BLaER1 (cell line): ENCODE measurements at regions not wholly inside any gene's neighbourhood (a gene's known extent, or its start where the extent isn't known, plus 50 kb on each side); places are given as distances from the start of the nearest gene placed in this dataset.
"Not testable (repeated sequence)": the region's sequence is repeated elsewhere in the genome, so short reads cannot be mapped to it uniquely, and the experiment has no call there.

Source experiments
- H3K27ac ChIP-seq: shearing (Covaris generic); formaldehyde crosslinking; 2 replicates; pipeline ENCODE4 v1.8.1; 2022
- H3K27me3 ChIP-seq: shearing (Covaris generic); formaldehyde crosslinking; 2 replicates; pipeline ENCODE4 v1.8.1; 2022
- H3K36me3 ChIP-seq: shearing (Covaris generic); formaldehyde crosslinking; 2 replicates; pipeline ENCODE4 v1.8.1; 2022
- H3K4me1 ChIP-seq: shearing (Covaris generic); formaldehyde crosslinking; 2 replicates; pipeline ENCODE4 v1.8.1; 2022
- H3K4me2 ChIP-seq: shearing (Covaris generic); formaldehyde crosslinking; 2 replicates; pipeline ENCODE4 v1.8.1; 2022
- H3K4me3 ChIP-seq: shearing (Covaris generic); formaldehyde crosslinking; 2 replicates; pipeline ENCODE4 v1.8.1; 2022
- H3K9ac ChIP-seq: shearing (Covaris generic); formaldehyde crosslinking; 2 replicates; pipeline ENCODE4 v1.8.1; 2022
- H3K9me3 ChIP-seq: shearing (Covaris generic); formaldehyde crosslinking; 2 replicates; pipeline ENCODE4 v1.8.1; 2022
- H4K20me1 ChIP-seq: shearing (Covaris generic); formaldehyde crosslinking; 2 replicates; pipeline ENCODE4 v1.8.1; 2022
- Cebpa-rat ChIP-seq: shearing (Covaris generic); IDR thresholded peaks from 2 replicates; pipeline ENCODE4 v1.8.1; 2022

- Histone ChIP-seq H3K27ac (no peak overlapping the region), H3K27me3 (no peaks in the 10 kb centered on the region), H3K4me1 (peaks cover 5% of the 10 kb centered on the region; the same call in 1 of the 2 replicates), H4K20me1 (no peaks in the 10 kb centered on the region), H3K4me3 (no peak overlapping the region), H3K9ac (no peak overlapping the region), H3K9me3 (peaks cover 20% of the 10 kb centered on the region), H3K36me3 (no peaks in the 10 kb centered on the region), H3K4me2 (no peak overlapping the region)
- no peak for TF ChIP-seq Cebpa-rat
Observed at GRCh38 chr2:209008636-209009287, 415.1 kb upstream of the MAP2 start.

GRCh38 chr2:209018633-209019032 lies 405.2 kb upstream of the MAP2 start:
- H3K27me3 ChIP-seq, H3K4me1 ChIP-seq, H3K4me2 ChIP-seq, H4K20me1 ChIP-seq, H3K4me3 ChIP-seq, H3K9me3 ChIP-seq, H3K9ac ChIP-seq, H3K27ac ChIP-seq, H3K36me3 ChIP-seq: not testable (repeated sequence)

- Histone ChIP-seq H3K27ac (no peak overlapping the region), H3K4me1 (no peaks in the 10 kb centered on the region), H4K20me1 (no peaks in the 10 kb centered on the region), H3K4me3 (no peak overlapping the region), H3K36me3 (no peaks in the 10 kb centered on the region), H3K9me3 (no peaks in the 10 kb centered on the region), H3K4me2 (no peak overlapping the region), H3K9ac (no peak overlapping the region), H3K27me3 (no peaks in the 10 kb centered on the region)
- no peak for TF ChIP-seq Cebpa-rat
Observed at GRCh38 chr2:209029249-209029648, 394.6 kb upstream of the MAP2 start.

- Histone ChIP-seq H4K20me1 (no peaks in the 10 kb centered on the region), H3K9ac (no peak overlapping the region), H3K27me3 (no peaks in the 10 kb centered on the region), H3K4me3 (no peak overlapping the region), H3K36me3 (no peaks in the 10 kb centered on the region), H3K27ac (no peak overlapping the region), H3K4me1 (no peaks in the 10 kb centered on the region), H3K4me2 (no peak overlapping the region), H3K9me3 (no peaks in the 10 kb centered on the region)
- no peak for TF ChIP-seq Cebpa-rat
Observed at GRCh38 chr2:209044307-209044706, 379.5 kb upstream of the MAP2 start.

- Histone ChIP-seq H3K27me3 (no peaks in the 10 kb centered on the region), H3K4me1 (no peaks in the 10 kb centered on the region), H3K4me2 (no peak overlapping the region)
Observed at GRCh38 chr2:209046163-209046562, 377.7 kb upstream of the MAP2 start.

GRCh38 chr2:209049608-209050007 lies 374.2 kb upstream of the MAP2 start:
- no peaks in the 10 kb centered on the region for H3K4me1 ChIP-seq
- no peaks in the 10 kb centered on the region for H3K9me3 ChIP-seq
- H3K4me3 ChIP-seq: no peak overlapping the region
- H3K27me3 ChIP-seq: no peaks in the 10 kb centered on the region
- H4K20me1 ChIP-seq: no peaks in the 10 kb centered on the region
- no peak overlapping the region for H3K4me2 ChIP-seq
- no peak for TF ChIP-seq Cebpa-rat
- H3K9ac ChIP-seq: no peak overlapping the region
- no peaks in the 10 kb centered on the region for H3K36me3 ChIP-seq
- H3K27ac ChIP-seq: no peak overlapping the region

More at GRCh38 chr2:209046163-209046562, 377.7 kb upstream of the MAP2 start:
- H3K36me3 ChIP-seq: no peaks in the 10 kb centered on the region
- H4K20me1 ChIP-seq: no peaks in the 10 kb centered on the region
- H3K9ac ChIP-seq: no peak overlapping the region
- TF ChIP-seq Cebpa-rat: no peak
- H3K4me3 ChIP-seq: no peak overlapping the region
- no peak overlapping the region for H3K27ac ChIP-seq
- no peaks in the 10 kb centered on the region for H3K9me3 ChIP-seq

GRCh38 chr2:209062210-209062609 lies 361.6 kb upstream of the MAP2 start:
- H3K27ac ChIP-seq: no peak overlapping the region
- H4K20me1 ChIP-seq: no peaks in the 10 kb centered on the region
- no peaks in the 10 kb centered on the region for H3K9me3 ChIP-seq
- H3K27me3 ChIP-seq: no peaks in the 10 kb centered on the region
- no peak for TF ChIP-seq Cebpa-rat
- H3K9ac ChIP-seq: no peak overlapping the region
- H3K4me1 ChIP-seq: no peaks in the 10 kb centered on the region
- no peak overlapping the region for H3K4me3 ChIP-seq
- no peak overlapping the region for H3K4me2 ChIP-seq
- H3K36me3 ChIP-seq: no peaks in the 10 kb centered on the region

GRCh38 chr2:209070262-209070661 lies 353.6 kb upstream of the MAP2 start:
- H3K4me2 ChIP-seq: no peak overlapping the region
- H3K36me3 ChIP-seq: no peaks in the 10 kb centered on the region
- no peaks in the 10 kb centered on the region for H3K9me3 ChIP-seq
- no peak overlapping the region for H3K9ac ChIP-seq
- no peak for TF ChIP-seq Cebpa-rat
- H3K27ac ChIP-seq: no peak overlapping the region
- H3K27me3 ChIP-seq: no peaks in the 10 kb centered on the region
- no peaks in the 10 kb centered on the region for H4K20me1 ChIP-seq
- no peaks in the 10 kb centered on the region for H3K4me1 ChIP-seq
- no peak overlapping the region for H3K4me3 ChIP-seq

- no peaks in the 10 kb centered on the region for H4K20me1 ChIP-seq
- no peak overlapping the region for H3K4me3 ChIP-seq
- H3K4me1 ChIP-seq: no peaks in the 10 kb centered on the region
- H3K9ac ChIP-seq: no peak overlapping the region
- no peak overlapping the region for H3K4me2 ChIP-seq
- no peaks in the 10 kb centered on the region for H3K27me3 ChIP-seq
- no peak for TF ChIP-seq Cebpa-rat
- no peaks in the 10 kb centered on the region for H3K36me3 ChIP-seq
- no peaks in the 10 kb centered on the region for H3K9me3 ChIP-seq
- no peak overlapping the region for H3K27ac ChIP-seq
Observed at GRCh38 chr2:209073151-209073550, 350.7 kb upstream of the MAP2 start.

GRCh38 chr2:209074711-209075110 lies 349.1 kb upstream of the MAP2 start:
- Histone ChIP-seq H3K27me3 (no peaks in the 10 kb centered on the region), H3K4me1 (no peaks in the 10 kb centered on the region), H3K36me3 (no peaks in the 10 kb centered on the region), H3K9me3 (no peaks in the 10 kb centered on the region), H3K9ac (no peak overlapping the region), H3K4me3 (no peak overlapping the region), H3K4me2 (no peak overlapping the region), H3K27ac (no peak overlapping the region), H4K20me1 (no peaks in the 10 kb centered on the region)
- no peak for TF ChIP-seq Cebpa-rat

- Histone ChIP-seq H3K4me2 (no peak overlapping the region), H3K27me3 (no peaks in the 10 kb centered on the region), H3K9me3 (no peaks in the 10 kb centered on the region), H3K27ac (no peak overlapping the region), H3K9ac (no peak overlapping the region), H3K4me1 (no peaks in the 10 kb centered on the region), H4K20me1 (no peaks in the 10 kb centered on the region), H3K4me3 (no peak overlapping the region), H3K36me3 (no peaks in the 10 kb centered on the region)
- no peak for TF ChIP-seq Cebpa-rat
Observed at GRCh38 chr2:209076151-209076550, 347.7 kb upstream of the MAP2 start.
